K562 (cell line): ENCODE measurements at regions not wholly inside any gene's neighbourhood (a gene's known extent, or its start where the extent isn't known, plus 50 kb on each side); places are given as distances from the start of the nearest gene placed in this dataset.
"Not testable (repeated sequence)": the region's sequence is repeated elsewhere in the genome, so short reads cannot be mapped to it uniquely, and the experiment has no call there.

Experiments used
- ATAC-seq: fragments of 200-7000 bp; cut with Tn5 transposase; 3 replicates; pipeline ENCODE4 v1.9.1; 2020; ENCODE audit warnings: moderate library complexity
- BruUV-seq: library from RNA; stranded (reverse); fragments of 400-500 nt; replicated peaks from 2 replicates; lab custom pipeline; 2021; lab: Mats Ljungman, UMichigan
- CTCF ChIA-PET: fragments of 300-600 bp; formaldehyde crosslinking; extraction: SDS; loops from one replicate; lab custom pipeline; 2021; ENCODE audit warnings: low intra/inter-chr PET ratio; lab: Yijun Ruan, JAX
- POLR2A ChIA-PET: fragments of 300-600, 350-650 bp; sonication (Branson Sonifier 250); formaldehyde crosslinking; extraction: SDS; loops from one replicate; lab custom pipeline; 2021; ENCODE audit warnings: antibody characterized with exemption, inconsistent platforms; lab: Yijun Ruan, JAX
- DNase-seq, 4 experiments: peaks; one replicate each; pipeline versions ENCODE4 v3.0.0 to v3.0.0-alpha.2; 2011 to 2018; ENCODE audit warnings: low spot score in 3 of 4, mixed read lengths in 3 of 4; ENCODE audit errors: extremely low read depth in 1 of 4
- FAIRE-seq: peaks from 2 replicates; lab custom pipeline; 2011; peaks lifted over from hg19 to GRCh38; lab: Jason Lieb, UNC
- H2AFZ ChIP-seq: 2 replicates; pipeline ENCODE4 v1.6.0; 2011; ENCODE audit warnings: low read depth, low read length, control low read depth, inconsistent platforms
- H3K27ac ChIP-seq: fragments of 200-600 bp; 3 replicates; pipeline ENCODE4 v1.8.0; 2011; ENCODE audit warnings: low read depth, mild to moderate bottlenecking, control low read depth, inconsistent platforms, low read length, moderate library complexity, mixed read lengths; ENCODE audit errors: extremely low read depth
- H3K27me3 ChIP-seq, 2 experiments: fragments of 300-600 bp in 1 of 2; 2 replicates in 1 of 2; 3 replicates in 1 of 2; pipeline versions ENCODE4 v1.6.0 to v1.8.0; 2011; ENCODE audit warnings: inconsistent platforms in 2 of 2, low read length in 2 of 2, mild to moderate bottlenecking in 1 of 2, mixed read lengths in 1 of 2, moderate library complexity in 1 of 2; ENCODE audit not compliant: control insufficient read depth in 2 of 2, insufficient read depth in 2 of 2
- H3K36me3 ChIP-seq: fragments of 300-600 bp; 3 replicates; pipeline ENCODE4 v1.8.0; 2011; ENCODE audit warnings: mild to moderate bottlenecking, low read length, inconsistent platforms; ENCODE audit not compliant: control insufficient read depth, insufficient read depth
- H3K4me1 ChIP-seq, 2 experiments: fragments of 200-600 bp in 1 of 2; replicated peaks in 1 of 2; 2 replicates in 1 of 2; 3 replicates in 1 of 2; pipeline versions ENCODE4 v1.5.1 to v1.8.0; 2011; ENCODE audit warnings: inconsistent platforms in 2 of 2, low read length in 2 of 2, mild to moderate bottlenecking in 1 of 2, mixed read lengths in 1 of 2, moderate library complexity in 1 of 2; ENCODE audit not compliant: control insufficient read depth in 2 of 2, insufficient read depth in 2 of 2
- H3K4me2 ChIP-seq: 2 replicates; pipeline ENCODE4 v1.6.1; 2011; ENCODE audit warnings: low read length, control low read depth, inconsistent platforms, mixed read lengths; ENCODE audit not compliant: insufficient read depth
- H3K4me3 ChIP-seq: fragments of 200-600 bp; sonication (generic), shearing (Covaris generic); 2 replicates; pipeline ENCODE4 v1.5.1; 2016; ENCODE audit warnings: control low read depth, inconsistent platforms
- H3K79me2 ChIP-seq: fragments of 200-600 bp; 3 replicates; pipeline ENCODE4 v1.8.0; 2011; ENCODE audit warnings: low read length, inconsistent platforms; ENCODE audit not compliant: control insufficient read depth, insufficient read depth
- H3K9ac ChIP-seq, 2 experiments: 2 replicates each; pipeline versions ENCODE4 v1.6.0 to v1.6.1; 2011; ENCODE audit warnings: low read depth in 2 of 2, low read length in 2 of 2, control low read depth in 1 of 2, inconsistent platforms in 1 of 2, mild to moderate bottlenecking in 1 of 2, mixed read lengths in 1 of 2; ENCODE audit not compliant: insufficient read depth in 1 of 2
- H3K9me1 ChIP-seq: one replicate; pipeline ENCODE4 v1.6.0; 2011; ENCODE audit warnings: inconsistent platforms, mild to moderate bottlenecking, low read length, moderate library complexity; ENCODE audit not compliant: control insufficient read depth, insufficient read depth
- H3K9me3 ChIP-seq: replicated peaks from 2 replicates; pipeline ENCODE4 v1.5.1; 2011; ENCODE audit warnings: low read depth, low read length, inconsistent platforms; ENCODE audit not compliant: control insufficient read depth, insufficient read depth
- H4K20me1 ChIP-seq: replicated peaks from 2 replicates; pipeline ENCODE4 v1.6.1; 2011; ENCODE audit warnings: low read length, inconsistent platforms, mixed read lengths; ENCODE audit not compliant: control insufficient read depth, insufficient read depth
- RAD21 ChIP-seq, 2 experiments: fragments of 250-450 bp in 1 of 2; fragments of 450-650 bp in 1 of 2; sonication (Bioruptor Pico) in 1 of 2; formaldehyde crosslinking in 1 of 2; IDR thresholded peaks in 1 of 2; conservative IDR thresholded peaks in 1 of 2; 2 replicates each; pipeline versions ENCODE4 v1.4.0 to v1.8.0; 2020 to 2022; ENCODE audit warnings: mild to moderate bottlenecking in 2 of 2, moderate library complexity in 1 of 2
- WGBS: fragments of 100-300 bp; shearing (Covaris generic); methylation state at CpG from one replicate; pipeline ENCODE4 v1.1.6; 2016; ENCODE audit warnings: low coverage, mixed read lengths; ENCODE audit not compliant: insufficient coverage; ENCODE audit errors: missing lambda C conversion rate; 5-methylcytosine and 5-hydroxymethylcytosine counted together
- in situ Hi-C: fragments of 300-500 bp; cut with MboI; formaldehyde crosslinking; loops from 4 replicates; pipeline ENCODE4 v1.15.0; 2018; ENCODE audit warnings: inconsistent platforms, mixed read lengths
- intact Hi-C: fragments of 100-400 bp; cut with micrococcal nuclease; formaldehyde crosslinking; loops from 2 replicates; pipeline ENCODE4 v1.14.2; 2022
- TF ChIP-seq, protein P1 (sequence below), 3 experiments: IDR thresholded peaks in 2 of 3; conservative IDR thresholded peaks in 1 of 3; 2 replicates each; pipeline ENCODE4 v1.5.1; 2011 to 2012; ENCODE audit warnings: low read length in 3 of 3, mild to moderate bottlenecking in 3 of 3, control low read depth in 2 of 3, improper control_type of control experiment in 1 of 3, inconsistent platforms in 1 of 3, low read depth in 1 of 3, mixed read lengths in 1 of 3, moderate library complexity in 1 of 3; ENCODE audit not compliant: insufficient read depth in 2 of 3

DNA sequence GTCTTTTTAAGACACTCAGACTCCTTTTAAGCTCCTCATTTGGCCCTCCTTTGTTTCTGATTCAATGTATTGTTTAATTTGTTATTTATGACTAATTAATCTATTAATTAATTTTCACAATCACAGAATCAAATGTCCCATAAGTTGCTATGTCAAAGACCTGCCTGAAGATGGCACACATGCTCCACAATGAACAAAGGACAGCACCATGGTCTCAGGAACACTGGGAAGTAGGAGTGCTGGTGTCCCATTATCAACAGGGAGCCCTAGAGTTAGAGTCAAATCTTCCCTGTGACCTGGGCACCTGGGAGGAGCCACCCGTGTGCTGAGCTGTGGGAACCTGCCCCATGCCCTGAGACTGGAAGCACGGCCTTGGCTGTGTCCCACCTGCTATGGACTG, 1164.3 kb downstream of the RPIA start:
- H3K9ac ChIP-seq, DNase-seq, H2AFZ ChIP-seq, H3K4me3 ChIP-seq, H3K9me1 ChIP-seq, H3K27me3 ChIP-seq: not testable (repeated sequence)
- TF ChIP-seq, protein P1, sequence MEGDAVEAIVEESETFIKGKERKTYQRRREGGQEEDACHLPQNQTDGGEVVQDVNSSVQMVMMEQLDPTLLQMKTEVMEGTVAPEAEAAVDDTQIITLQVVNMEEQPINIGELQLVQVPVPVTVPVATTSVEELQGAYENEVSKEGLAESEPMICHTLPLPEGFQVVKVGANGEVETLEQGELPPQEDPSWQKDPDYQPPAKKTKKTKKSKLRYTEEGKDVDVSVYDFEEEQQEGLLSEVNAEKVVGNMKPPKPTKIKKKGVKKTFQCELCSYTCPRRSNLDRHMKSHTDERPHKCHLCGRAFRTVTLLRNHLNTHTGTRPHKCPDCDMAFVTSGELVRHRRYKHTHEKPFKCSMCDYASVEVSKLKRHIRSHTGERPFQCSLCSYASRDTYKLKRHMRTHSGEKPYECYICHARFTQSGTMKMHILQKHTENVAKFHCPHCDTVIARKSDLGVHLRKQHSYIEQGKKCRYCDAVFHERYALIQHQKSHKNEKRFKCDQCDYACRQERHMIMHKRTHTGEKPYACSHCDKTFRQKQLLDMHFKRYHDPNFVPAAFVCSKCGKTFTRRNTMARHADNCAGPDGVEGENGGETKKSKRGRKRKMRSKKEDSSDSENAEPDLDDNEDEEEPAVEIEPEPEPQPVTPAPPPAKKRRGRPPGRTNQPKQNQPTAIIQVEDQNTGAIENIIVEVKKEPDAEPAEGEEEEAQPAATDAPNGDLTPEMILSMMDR (IDR thresholded peaks at IDR 0.05 in 2 of 3, conservative IDR thresholded peaks at IDR 0.05 in 1 of 3; ENCODE audit: insufficient read depth in 2 of 3, low read depth in 1 of 3, low read length in 3 of 3): peak in 1 of 3 experiments; percentile 32; a peak in 2 of 6 replicates
- TF ChIP-seq RAD21 (CRISPR knock-in tag; conservative IDR thresholded peaks at IDR 0.05 in 1 of 2, IDR thresholded peaks at IDR 0.05 in 1 of 2): peak in 1 of 2 experiments; percentile 18; a peak in 1 of 4 replicates
- TF ChIP-seq, all 486 proteins: peak for 2; not testable (repeated sequence) for 484
- intact Hi-C loops, H3K27ac ChIP-seq, H3K4me2 ChIP-seq, CTCF ChIA-PET, H3K79me2 ChIP-seq, H3K9me3 ChIP-seq, H3K36me3 ChIP-seq, POLR2A ChIA-PET, H4K20me1 ChIP-seq, BruUV-seq, FAIRE-seq, in situ Hi-C loops, H3K4me1 ChIP-seq: not testable (repeated sequence)
- peak; percentile 55; the same call in 2 of the 3 replicates for ATAC-seq
- WGBS: no CpG with 5 or more reads among the region's 2 CpGs

- H3K9ac ChIP-seq, in situ Hi-C loops, BruUV-seq, H3K9me3 ChIP-seq, H3K4me2 ChIP-seq, H4K20me1 ChIP-seq, H3K27ac ChIP-seq, intact Hi-C loops, H3K4me3 ChIP-seq, FAIRE-seq, H2AFZ ChIP-seq, H3K4me1 ChIP-seq, H3K79me2 ChIP-seq, H3K36me3 ChIP-seq, H3K27me3 ChIP-seq, POLR2A ChIA-PET, CTCF ChIA-PET, H3K9me1 ChIP-seq, DNase-seq: not testable (repeated sequence)
- peak; percentile 51; the same call in 1 of the 3 replicates for ATAC-seq
- WGBS: no CpG with 5 or more reads among the region's 7 CpGs
These were observed 1164.8 kb downstream of the RPIA start for GRCh38 chr2:89856305-89856704.

- H4K20me1 ChIP-seq, FAIRE-seq, intact Hi-C loops, in situ Hi-C loops, H3K4me1 ChIP-seq, H2AFZ ChIP-seq, CTCF ChIA-PET, H3K9me3 ChIP-seq, DNase-seq, H3K27ac ChIP-seq, H3K9ac ChIP-seq, H3K27me3 ChIP-seq, POLR2A ChIA-PET, H3K4me3 ChIP-seq, BruUV-seq, H3K36me3 ChIP-seq, ATAC-seq, H3K9me1 ChIP-seq, H3K4me2 ChIP-seq, H3K79me2 ChIP-seq: not testable (repeated sequence)
- WGBS: no CpG with 5 or more reads among the region's 5 CpGs
These were observed 1170.7 kb downstream of the RPIA start for GRCh38 chr2:89862164-89862563.
